WTC11 (cell line): ENCODE measurements at regions not wholly inside any gene's neighbourhood (a gene's known extent, or its start where the extent isn't known, plus 50 kb on each side); places are given as distances from the start of the nearest gene placed in this dataset.

Experiments used
- TEAD4 ChIP-seq: sonication (generic); formaldehyde crosslinking; IDR thresholded peaks from 2 replicates; pipeline ENCODE4 v1.8.0; 2022; ENCODE audit warnings: mild to moderate bottlenecking, missing genetic modification reagents
- ZNF671 ChIP-seq: fragments of 250-450 bp; sonication (Bioruptor Pico); IDR thresholded peaks from 2 replicates; pipeline ENCODE4 v1.8.0; 2021; ENCODE audit warnings: mild to moderate bottlenecking
- TF ChIP-seq, protein P1 (sequence below): fragments of 200-600 bp; IDR thresholded peaks from 2 replicates; pipeline ENCODE4 v1.8.0; 2022; ENCODE audit warnings: antibody characterized with exemption

DNA sequence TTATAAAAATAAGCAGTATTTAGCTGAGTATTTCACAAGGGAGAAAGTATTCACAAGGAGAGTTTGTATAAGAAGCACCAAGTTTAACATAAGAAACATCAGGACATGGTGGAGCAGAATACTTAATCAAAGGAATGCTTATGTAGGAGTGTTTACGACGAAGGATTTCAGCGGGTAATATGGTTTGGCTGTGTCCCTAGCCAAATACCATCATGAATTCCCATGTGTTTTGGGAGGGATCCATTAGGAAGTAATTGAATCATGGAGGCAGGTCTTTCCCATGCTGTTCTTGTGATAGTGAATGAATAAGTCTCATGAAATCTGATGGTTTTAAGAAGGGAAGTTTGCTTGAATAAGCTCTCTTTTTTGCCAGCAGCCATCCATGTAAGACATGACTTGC lies 1099.1 kb upstream of the ADGRB3 start:
- no peak for TF ChIP-seq TEAD4
- TF ChIP-seq, protein P1, sequence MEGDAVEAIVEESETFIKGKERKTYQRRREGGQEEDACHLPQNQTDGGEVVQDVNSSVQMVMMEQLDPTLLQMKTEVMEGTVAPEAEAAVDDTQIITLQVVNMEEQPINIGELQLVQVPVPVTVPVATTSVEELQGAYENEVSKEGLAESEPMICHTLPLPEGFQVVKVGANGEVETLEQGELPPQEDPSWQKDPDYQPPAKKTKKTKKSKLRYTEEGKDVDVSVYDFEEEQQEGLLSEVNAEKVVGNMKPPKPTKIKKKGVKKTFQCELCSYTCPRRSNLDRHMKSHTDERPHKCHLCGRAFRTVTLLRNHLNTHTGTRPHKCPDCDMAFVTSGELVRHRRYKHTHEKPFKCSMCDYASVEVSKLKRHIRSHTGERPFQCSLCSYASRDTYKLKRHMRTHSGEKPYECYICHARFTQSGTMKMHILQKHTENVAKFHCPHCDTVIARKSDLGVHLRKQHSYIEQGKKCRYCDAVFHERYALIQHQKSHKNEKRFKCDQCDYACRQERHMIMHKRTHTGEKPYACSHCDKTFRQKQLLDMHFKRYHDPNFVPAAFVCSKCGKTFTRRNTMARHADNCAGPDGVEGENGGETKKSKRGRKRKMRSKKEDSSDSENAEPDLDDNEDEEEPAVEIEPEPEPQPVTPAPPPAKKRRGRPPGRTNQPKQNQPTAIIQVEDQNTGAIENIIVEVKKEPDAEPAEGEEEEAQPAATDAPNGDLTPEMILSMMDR = no peak
- TF ChIP-seq ZNF671 (CRISPR knock-in tag) = no peak
